GM12891 (cell line): ENCODE measurements at regions not wholly inside any gene's neighbourhood (a gene's known extent, or its start where the extent isn't known, plus 50 kb on each side); places are given as distances from the start of the nearest gene placed in this dataset.

Source experiments
- PAX5 ChIP-seq: IDR thresholded peaks from 2 replicates; pipeline ENCODE4 v1.6.1; 2011; ENCODE audit warnings: low read length, moderate library complexity, mild to moderate bottlenecking; ENCODE audit not compliant: insufficient read depth, severe bottlenecking
- POLR2A ChIP-seq: IDR thresholded peaks from 2 replicates; pipeline ENCODE4 v1.6.1; 2011; ENCODE audit warnings: low read depth, low read length, control low read depth
- POLR2AphosphoS5 ChIP-seq: IDR thresholded peaks from 2 replicates; pipeline ENCODE4 v1.6.1; 2011; ENCODE audit warnings: low read depth, low read length, control low read depth
- SPI1 ChIP-seq: IDR thresholded peaks from 2 replicates; pipeline ENCODE4 v1.6.1; 2011; ENCODE audit warnings: low read depth, low read length, control low read depth
- TAF1 ChIP-seq: IDR thresholded peaks from 2 replicates; pipeline ENCODE4 v1.6.1; 2011; ENCODE audit warnings: low read depth, low read length, control low read depth

DNA sequence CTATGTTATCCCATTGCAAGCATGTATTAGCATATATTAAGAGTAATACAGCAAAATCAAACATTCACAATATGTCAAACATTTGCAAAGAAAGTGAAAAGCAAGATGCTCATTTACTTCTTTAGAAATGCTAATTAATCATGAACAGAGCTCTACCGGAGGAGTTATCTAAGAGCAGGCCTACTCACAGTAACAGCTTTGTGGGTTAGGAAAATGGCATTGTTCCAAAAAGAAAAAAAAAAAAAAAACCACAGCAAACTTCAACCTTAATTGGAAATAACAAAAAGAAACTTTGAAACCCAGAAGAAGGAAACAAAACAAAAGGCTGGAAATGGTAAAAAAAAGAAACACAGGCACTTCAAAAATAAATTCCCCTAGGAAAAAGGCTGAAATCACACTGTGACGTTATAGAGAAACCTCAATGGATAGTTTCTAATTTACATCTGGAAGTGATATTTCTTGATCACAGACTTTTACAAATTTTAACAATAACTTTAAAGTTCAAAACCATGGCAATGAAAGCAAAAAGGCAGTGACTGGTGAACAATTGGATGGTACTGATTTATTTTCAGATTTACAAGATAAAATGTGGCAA is 1236.8 kb upstream of the SPRY2 start:
- no peak for TF ChIP-seq POLR2A
- no peak for TF ChIP-seq POLR2AphosphoS5
- no peak for TF ChIP-seq SPI1
- no peak for TF ChIP-seq TAF1
- no peak for TF ChIP-seq PAX5
